PC-3 (cell line): ENCODE measurements at regions not wholly inside any gene's neighbourhood (a gene's known extent, or its start where the extent isn't known, plus 50 kb on each side); places are given as distances from the start of the nearest gene placed in this dataset.

ENCODE experiments used
- ATAC-seq: fragments of 200-7000 bp; cut with Tn5 transposase; 2 replicates; pipeline ENCODE4 v1.9.1; 2020; ENCODE audit warnings: mild to moderate bottlenecking, moderate library complexity
- BruUV-seq: library from RNA; stranded (reverse); fragments of 400-500 nt; replicated peaks from 2 replicates; lab custom pipeline; 2021; lab: Mats Ljungman, UMichigan
- CTCF ChIA-PET: fragments of 300-600 bp; sonication (Branson Sonifier 250); formaldehyde crosslinking; loops from one replicate; lab custom pipeline; 2022; ENCODE audit warnings: antibody characterized with exemption; lab: Charles Lee
- POLR2A ChIA-PET: fragments of 300-600 bp; sonication (Branson Sonifier 250); formaldehyde crosslinking; loops from one replicate; lab custom pipeline; 2022; ENCODE audit warnings: antibody characterized with exemption; ENCODE audit not compliant: unreplicated experiment; lab: Charles Lee
- DNase-seq: peaks from one replicate; pipeline ENCODE4 v3.0.0-alpha.2; 2015
- H2AFZ ChIP-seq: fragments of 300-600 bp; sonication (generic); 2 replicates; pipeline ENCODE4 v1.6.0; 2016; ENCODE audit warnings: antibody characterized with exemption, low read length
- H3F3A ChIP-seq: fragments of 300-600 bp; sonication (generic); one replicate; pipeline ENCODE4 v1.6.0; 2017; ENCODE audit warnings: antibody characterized with exemption, low read length, control low read depth, mild to moderate bottlenecking; ENCODE audit not compliant: unreplicated experiment
- H3K27ac ChIP-seq: fragments of 300-600 bp; sonication (generic); 2 replicates; pipeline ENCODE4 v1.5.1; 2016; ENCODE audit warnings: mild to moderate bottlenecking, low read length
- H3K27me3 ChIP-seq: fragments of 300-600 bp; sonication (generic); 2 replicates; pipeline ENCODE4 v1.6.1; 2016; ENCODE audit warnings: low read length, mixed read lengths
- H3K36me3 ChIP-seq: fragments of 300-600 bp; sonication (generic); 2 replicates; pipeline ENCODE4 v1.6.1; 2016; ENCODE audit warnings: low read depth, mixed run types, low read length, mixed read lengths
- H3K4me1 ChIP-seq: fragments of 300-600 bp; sonication (generic); 2 replicates; pipeline ENCODE4 v1.5.1; 2016; ENCODE audit warnings: low read length; ENCODE audit not compliant: insufficient read depth
- H3K4me2 ChIP-seq: fragments of 300-600 bp; sonication (generic); 2 replicates; pipeline ENCODE4 v1.6.0; 2016; ENCODE audit warnings: low read length
- H3K4me3 ChIP-seq: fragments of 300-600 bp; sonication (generic); 2 replicates; pipeline ENCODE4 v1.5.1; 2016; ENCODE audit warnings: mild to moderate bottlenecking, low read length, mixed read lengths
- H3K79me2 ChIP-seq: fragments of 300-600 bp; sonication (generic); 2 replicates; pipeline ENCODE4 v1.6.1; 2017; ENCODE audit warnings: low read length, mixed read lengths
- H3K9ac ChIP-seq: fragments of 300-600 bp; sonication (generic); 2 replicates; pipeline ENCODE4 v1.6.0; 2016; ENCODE audit warnings: mild to moderate bottlenecking, low read length
- H3K9me2 ChIP-seq: fragments of 300-600 bp; sonication (generic); replicated peaks from 2 replicates; pipeline ENCODE4 v1.6.1; 2016; ENCODE audit warnings: mixed run types, low read length, mixed read lengths
- H3K9me3 ChIP-seq: fragments of 300-600 bp; sonication (generic); 2 replicates; pipeline ENCODE4 v1.6.1; 2016; ENCODE audit warnings: low read length, mixed read lengths
- H4K20me1 ChIP-seq: fragments of 300-600 bp; sonication (generic); 2 replicates; pipeline ENCODE4 v1.6.1; 2016; ENCODE audit warnings: low read length, mixed read lengths
- EZH2 ChIP-seq: fragments of 300-600 bp; sonication (generic); IDR thresholded peaks from one replicate; pipeline ENCODE4 v1.6.1; 2017; ENCODE audit warnings: antibody characterized with exemption, mild to moderate bottlenecking, low read length; ENCODE audit not compliant: unreplicated experiment
- EZH2phosphoT487 ChIP-seq: fragments of 300-600 bp; sonication (generic); IDR thresholded peaks from 2 replicates; pipeline ENCODE4 v1.6.1; 2018; ENCODE audit warnings: mild to moderate bottlenecking, antibody characterized with exemption, low read length, borderline replicate concordance
- intact Hi-C: fragments of 100-400 bp; cut with micrococcal nuclease; formaldehyde crosslinking; loops from 2 replicates; pipeline ENCODE4 v1.9.0; 2023
- TF ChIP-seq, protein P1 (sequence below): fragments of 300-600 bp; sonication (generic); conservative IDR thresholded peaks from 2 replicates; pipeline ENCODE4 v1.5.1; 2017; ENCODE audit warnings: antibody characterized with exemption, low read depth, mild to moderate bottlenecking, low read length

DNA sequence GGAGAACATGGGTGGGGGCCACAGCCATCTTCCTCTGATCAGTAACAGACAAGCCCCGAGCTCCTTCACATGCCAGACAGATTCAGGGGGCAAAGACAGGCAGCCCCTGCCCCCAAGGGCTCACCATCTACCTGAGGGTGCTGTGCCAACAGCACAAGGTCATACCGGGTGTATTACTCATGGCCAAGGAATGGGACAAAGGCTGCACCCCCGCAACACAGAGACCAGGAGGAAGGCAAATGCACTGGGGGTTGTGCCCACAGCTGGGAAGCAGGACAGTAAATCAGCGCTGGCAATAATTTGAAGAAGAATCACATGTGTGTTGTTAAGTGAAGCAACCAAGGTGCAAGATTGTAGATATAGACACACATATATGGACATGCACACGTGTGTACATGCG, 137.1 kb downstream of the C16orf95 start:
- TF ChIP-seq EZH2, result no peak
- no peak for TF ChIP-seq EZH2phosphoT487
- POLR2A ChIA-PET, result no interaction called here

DNA sequence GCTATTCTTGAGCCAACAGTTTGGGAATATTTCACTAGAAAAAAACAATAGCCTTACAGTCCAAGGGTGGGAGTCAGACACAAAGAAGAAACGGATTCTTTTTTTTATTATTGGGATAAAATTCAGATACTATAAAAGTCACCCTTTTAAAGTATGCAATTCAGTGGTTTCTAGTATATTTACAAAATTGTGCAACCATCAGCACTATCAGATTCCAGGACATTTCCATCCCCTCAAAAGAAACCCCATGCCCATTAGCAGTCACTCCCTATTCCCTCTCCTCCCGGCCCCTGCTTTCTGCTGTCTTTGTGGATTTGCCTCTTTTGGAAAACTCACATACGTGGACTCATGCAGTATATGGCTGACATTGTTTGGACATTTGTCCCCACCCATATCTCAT, 134.4 kb downstream of the C16orf95 start:
- no peaks in the 10 kb centered on the region for H3K9me2 ChIP-seq
- H3K27ac ChIP-seq, result no peak overlapping the region
- H2AFZ ChIP-seq, result no peak overlapping the region
- no peaks in the 10 kb centered on the region for H3K9me3 ChIP-seq
- no peaks in the 10 kb centered on the region for H3K36me3 ChIP-seq
- ATAC-seq (no peak), DNase-seq (no peak)
- H3K4me2 ChIP-seq, result no peak overlapping the region
- H3K27me3 ChIP-seq, result no peaks in the 10 kb centered on the region
- H3K9ac ChIP-seq, result no peak overlapping the region
- H3F3A ChIP-seq, result no peaks in the 10 kb centered on the region
- ChIA-PET CTCF (no interaction called here), POLR2A (no interaction called here)
- H4K20me1 ChIP-seq, result no peaks in the 10 kb centered on the region
- no TSS peak for BruUV-seq
- H3K4me1 ChIP-seq, result peaks cover 17% of the 10 kb centered on the region
- TF ChIP-seq, protein P1, sequence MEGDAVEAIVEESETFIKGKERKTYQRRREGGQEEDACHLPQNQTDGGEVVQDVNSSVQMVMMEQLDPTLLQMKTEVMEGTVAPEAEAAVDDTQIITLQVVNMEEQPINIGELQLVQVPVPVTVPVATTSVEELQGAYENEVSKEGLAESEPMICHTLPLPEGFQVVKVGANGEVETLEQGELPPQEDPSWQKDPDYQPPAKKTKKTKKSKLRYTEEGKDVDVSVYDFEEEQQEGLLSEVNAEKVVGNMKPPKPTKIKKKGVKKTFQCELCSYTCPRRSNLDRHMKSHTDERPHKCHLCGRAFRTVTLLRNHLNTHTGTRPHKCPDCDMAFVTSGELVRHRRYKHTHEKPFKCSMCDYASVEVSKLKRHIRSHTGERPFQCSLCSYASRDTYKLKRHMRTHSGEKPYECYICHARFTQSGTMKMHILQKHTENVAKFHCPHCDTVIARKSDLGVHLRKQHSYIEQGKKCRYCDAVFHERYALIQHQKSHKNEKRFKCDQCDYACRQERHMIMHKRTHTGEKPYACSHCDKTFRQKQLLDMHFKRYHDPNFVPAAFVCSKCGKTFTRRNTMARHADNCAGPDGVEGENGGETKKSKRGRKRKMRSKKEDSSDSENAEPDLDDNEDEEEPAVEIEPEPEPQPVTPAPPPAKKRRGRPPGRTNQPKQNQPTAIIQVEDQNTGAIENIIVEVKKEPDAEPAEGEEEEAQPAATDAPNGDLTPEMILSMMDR, result no peak
- TF ChIP-seq EZH2phosphoT487, result no peak
- TF ChIP-seq EZH2, result no peak
- intact Hi-C loops, result no loop called here
- H3K79me2 ChIP-seq, result no peaks in the 10 kb centered on the region
- no peak overlapping the region for H3K4me3 ChIP-seq

More for the DNA sequence above, 137.1 kb downstream of the C16orf95 start:
- BruUV-seq, result no TSS peak
- peaks cover 17% of the 10 kb centered on the region for H3K4me1 ChIP-seq
- intact Hi-C loops, result no loop called here
- H3K36me3 ChIP-seq, result no peaks in the 10 kb centered on the region
- H3K79me2 ChIP-seq, result no peaks in the 10 kb centered on the region
- no peak overlapping the region for H3K4me3 ChIP-seq
- H2AFZ ChIP-seq, result no peak overlapping the region
- H3K27ac ChIP-seq, result no peak overlapping the region
- no peaks in the 10 kb centered on the region for H3K9me3 ChIP-seq
- no peaks in the 10 kb centered on the region for H3K9me2 ChIP-seq
- H4K20me1 ChIP-seq, result no peaks in the 10 kb centered on the region
- no peaks in the 10 kb centered on the region for H3F3A ChIP-seq
- CTCF ChIA-PET, result no interaction called here
- H3K9ac ChIP-seq, result no peak overlapping the region
- no peaks in the 10 kb centered on the region for H3K27me3 ChIP-seq
- ATAC-seq (no peak), DNase-seq (peak; percentile 25)
- H3K4me2 ChIP-seq, result peak overlapping the region; percentile 13; the same call in 1 of the 2 replicates

DNA sequence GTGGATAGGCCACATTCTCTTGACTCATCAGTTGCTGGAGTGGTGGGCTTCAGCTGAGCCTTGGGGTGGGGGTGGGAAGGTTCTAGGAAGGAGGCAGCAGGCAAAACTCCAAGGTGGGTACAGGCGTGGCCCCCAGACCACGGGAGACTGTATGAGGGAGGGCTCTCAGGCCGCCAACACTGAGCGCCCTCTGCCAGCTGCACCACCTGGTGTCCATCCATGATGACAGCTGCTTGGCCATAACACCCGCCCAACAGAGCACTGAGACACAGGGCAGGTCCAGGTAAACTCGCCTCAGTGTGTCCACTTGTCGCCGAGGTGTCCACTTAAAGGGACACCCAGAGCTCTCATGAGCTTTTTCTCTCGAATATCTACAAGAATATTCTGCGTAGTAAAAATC, 133.5 kb downstream of the C16orf95 start:
- H3K27me3 ChIP-seq, result no peaks in the 10 kb centered on the region
- TF ChIP-seq EZH2 (no peak), EZH2phosphoT487 (no peak)
- TF ChIP-seq, protein P1, result no peak
- no peaks in the 10 kb centered on the region for H3K36me3 ChIP-seq
- no peak overlapping the region for H3K4me2 ChIP-seq
- CTCF ChIA-PET, result interaction anchor here (0.7 kb wide), 1 partner anchor 97 kb away, joined by 3 read pairs; no protein-coding TSS in a partner anchor
- intact Hi-C loops, result loop anchor here (2.0 kb wide), 1 partner anchor 95 kb away; no protein-coding TSS in a partner anchor
- no peak overlapping the region for H3K27ac ChIP-seq
- no peak overlapping the region for H2AFZ ChIP-seq
- H4K20me1 ChIP-seq, result no peaks in the 10 kb centered on the region
- no peak overlapping the region for H3K4me3 ChIP-seq
- DNase-seq, result no peak
- no peaks in the 10 kb centered on the region for H3K79me2 ChIP-seq
- no peak overlapping the region for H3K9ac ChIP-seq
- peaks cover 17% of the 10 kb centered on the region for H3K4me1 ChIP-seq
- no peaks in the 10 kb centered on the region for H3K9me3 ChIP-seq
- BruUV-seq, result no TSS peak
- POLR2A ChIA-PET, result no interaction called here
- H3K9me2 ChIP-seq, result no peaks in the 10 kb centered on the region
- no peak for ATAC-seq
- H3F3A ChIP-seq, result no peaks in the 10 kb centered on the region
